H1 (cell line): ENCODE measurements at regions not wholly inside any gene's neighbourhood (a gene's known extent, or its start where the extent isn't known, plus 50 kb on each side); places are given as distances from the start of the nearest gene placed in this dataset.

ENCODE experiments used
- CTCF ChIA-PET: fragments of 300-600 bp; sonication (Branson Sonifier 250); formaldehyde crosslinking; loops from one replicate; lab custom pipeline; 2021; ENCODE audit not compliant: partially characterized antibody; lab: Charles Lee
- POLR2A ChIA-PET: fragments of 300-600 bp; sonication (Branson Sonifier 250); formaldehyde crosslinking; loops from one replicate; lab custom pipeline; 2021; ENCODE audit warnings: inconsistent platforms; ENCODE audit not compliant: partially characterized antibody; lab: Charles Lee
- DNase-seq, 2 experiments: peaks; one replicate each; pipeline versions ENCODE4 v3.0.0 to v3.0.0-alpha.2; 2010 to 2022; ENCODE audit warnings: low spot score in 2 of 2, low read depth in 1 of 2, mixed read lengths in 1 of 2
- FAIRE-seq: peaks from 2 replicates; lab custom pipeline; 2011; peaks lifted over from hg19 to GRCh38; lab: Jason Lieb, UNC
- H2AFZ ChIP-seq: 2 replicates; pipeline ENCODE4 v1.8.1; 2012; ENCODE audit warnings: low read length, inconsistent platforms
- H2AK5ac ChIP-seq: 2 replicates; pipeline ENCODE4 v1.6.1; 2013; ENCODE audit warnings: low read depth, low read length
- H2BK120ac ChIP-seq: replicated peaks from 2 replicates; pipeline ENCODE3; 2013; ENCODE audit warnings: low read depth, low read length, inconsistent platforms
- H2BK12ac ChIP-seq: 2 replicates; pipeline ENCODE4 v1.6.1; 2013; ENCODE audit warnings: low read depth, low read length
- H2BK15ac ChIP-seq: 2 replicates; pipeline ENCODE4 v1.6.1; 2013; ENCODE audit warnings: low read length
- H2BK20ac ChIP-seq: 2 replicates; pipeline ENCODE4 v1.6.1; 2013; ENCODE audit warnings: low read length
- H2BK5ac ChIP-seq: 2 replicates; pipeline ENCODE4 v1.6.1; 2013; ENCODE audit warnings: low read depth, low read length
- H3K14ac ChIP-seq: 2 replicates; pipeline ENCODE4 v1.6.1; 2013; ENCODE audit warnings: inconsistent platforms; ENCODE audit not compliant: insufficient read length
- H3K18ac ChIP-seq: 2 replicates; pipeline ENCODE4 v1.6.1; 2013; ENCODE audit warnings: low read length; ENCODE audit errors: extremely low read depth
- H3K23ac ChIP-seq: 2 replicates; pipeline ENCODE4 v1.6.1; 2013; ENCODE audit warnings: inconsistent platforms; ENCODE audit not compliant: insufficient read length
- H3K23me2 ChIP-seq: 2 replicates; pipeline ENCODE4 v1.6.1; 2013; ENCODE audit warnings: low read depth, low read length
- H3K27ac ChIP-seq: 2 replicates; pipeline ENCODE4 v1.6.1; 2011; ENCODE audit warnings: low read depth, low read length, inconsistent platforms
- H3K27me3 ChIP-seq, 4 experiments: replicated peaks in 1 of 4; 1 replicate in 1 of 4; 2 replicates in 3 of 4; pipeline versions ENCODE4 v1.6.1 to v1.8.1; 2011 to 2013; ENCODE audit warnings: low read length in 3 of 4, mild to moderate bottlenecking in 3 of 4, inconsistent platforms in 2 of 4, mixed read lengths in 2 of 4, moderate library complexity in 1 of 4; ENCODE audit not compliant: control insufficient read depth in 3 of 4, insufficient read depth in 3 of 4; ENCODE audit errors: extremely low read depth in 1 of 4
- H3K36me3 ChIP-seq, 4 experiments: 2 replicates each; pipeline versions ENCODE4 v1.6.1 to v1.8.1; 2011 to 2013; ENCODE audit warnings: mild to moderate bottlenecking in 4 of 4, low read length in 3 of 4, moderate library complexity in 2 of 4, control low read depth in 1 of 4, inconsistent platforms in 1 of 4; ENCODE audit not compliant: insufficient read depth in 4 of 4, control insufficient read depth in 2 of 4
- H3K4ac ChIP-seq: replicated peaks from 2 replicates; pipeline ENCODE3; 2013; ENCODE audit warnings: low read length, low read depth, mixed read lengths, inconsistent platforms; ENCODE audit not compliant: insufficient read length
- H3K4me1 ChIP-seq, 4 experiments: replicated peaks in 1 of 4; 1 replicate in 1 of 4; 2 replicates in 3 of 4; pipeline versions ENCODE4 v1.6.1 to v1.8.1; 2011 to 2013; ENCODE audit warnings: low read length in 3 of 4, inconsistent platforms in 2 of 4, mixed read lengths in 1 of 4; ENCODE audit not compliant: insufficient read depth in 4 of 4, control insufficient read depth in 3 of 4
- H3K4me2 ChIP-seq, 2 experiments: 2 replicates each; pipeline versions ENCODE4 v1.6.1 to v1.8.1; 2011 to 2013; ENCODE audit warnings: low read depth in 2 of 2, low read length in 2 of 2, control low read depth in 1 of 2, inconsistent platforms in 1 of 2, mild to moderate bottlenecking in 1 of 2; ENCODE audit not compliant: insufficient read depth in 1 of 2
- H3K4me3 ChIP-seq, 4 experiments: fragments of 200-600, 300-600 bp in 1 of 4; sonication (generic), shearing (Covaris generic), sonication (Bioruptor Twin) in 1 of 4; 2 replicates each; pipeline versions ENCODE4 v1.5.1 to v1.8.1; 2011 to 2016; ENCODE audit warnings: low read length in 4 of 4, low read depth in 3 of 4, control low read depth in 2 of 4, inconsistent platforms in 2 of 4, mild to moderate bottlenecking in 2 of 4, mixed read lengths in 1 of 4, moderate library complexity in 1 of 4; ENCODE audit not compliant: insufficient read depth in 2 of 4; ENCODE audit errors: extremely low read depth in 1 of 4
- H3K56ac ChIP-seq: replicated peaks from 2 replicates; pipeline ENCODE3; 2013; ENCODE audit warnings: low read depth, mild to moderate bottlenecking, mixed read lengths, low read length, inconsistent platforms; ENCODE audit not compliant: insufficient read length
- H3K79me1 ChIP-seq: 2 replicates; pipeline ENCODE4 v1.6.1; 2013; ENCODE audit warnings: low read depth, low read length, control low read depth
- H3K79me2 ChIP-seq, 2 experiments: 2 replicates each; pipeline versions ENCODE4 v1.6.1 to v1.8.1; 2012 to 2013; ENCODE audit warnings: low read length in 2 of 2, mild to moderate bottlenecking in 2 of 2, inconsistent platforms in 1 of 2; ENCODE audit not compliant: insufficient read depth in 2 of 2, control insufficient read depth in 1 of 2
- H3K9ac ChIP-seq, 4 experiments: replicated peaks in 1 of 4; 1 replicate in 1 of 4; 2 replicates in 3 of 4; pipeline versions ENCODE4 v1.6.1 to v1.8.1; 2011 to 2013; ENCODE audit warnings: low read depth in 3 of 4, low read length in 3 of 4, control low read depth in 2 of 4, mild to moderate bottlenecking in 2 of 4, moderate library complexity in 2 of 4, inconsistent platforms in 1 of 4; ENCODE audit errors: extremely low read depth in 1 of 4
- H3K9me3 ChIP-seq, 2 experiments: 2 replicates each; pipeline versions ENCODE4 v1.6.1 to v1.8.1; 2012 to 2013; ENCODE audit warnings: mild to moderate bottlenecking in 2 of 2, moderate library complexity in 2 of 2, control low read depth in 1 of 2, inconsistent platforms in 1 of 2, low read depth in 1 of 2, low read length in 1 of 2, mixed read lengths in 1 of 2; ENCODE audit not compliant: insufficient read depth in 2 of 2
- H4K20me1 ChIP-seq, 2 experiments: replicated peaks in 1 of 2; 2 replicates each; pipeline versions ENCODE3 to v1.8.1; 2011 to 2013; ENCODE audit warnings: inconsistent platforms in 2 of 2, low read length in 2 of 2, mild to moderate bottlenecking in 1 of 2; ENCODE audit not compliant: insufficient read depth in 2 of 2, control insufficient read depth in 1 of 2
- H4K5ac ChIP-seq: 2 replicates; pipeline ENCODE4 v1.6.1; 2013; ENCODE audit warnings: low read length, low read depth, mixed read lengths, inconsistent platforms; ENCODE audit not compliant: insufficient read length
- H4K8ac ChIP-seq: 2 replicates; pipeline ENCODE4 v1.8.0; 2013; ENCODE audit warnings: mild to moderate bottlenecking, moderate library complexity, low read length, inconsistent platforms; ENCODE audit not compliant: insufficient read depth; ENCODE audit errors: extremely low read depth
- H4K91ac ChIP-seq: replicated peaks from 2 replicates; pipeline ENCODE3; 2013; ENCODE audit warnings: low read length, mixed read lengths, inconsistent platforms; ENCODE audit not compliant: insufficient read length
- NANOG ChIP-seq: IDR thresholded peaks from 2 replicates; pipeline ENCODE4 v1.6.1; 2011; ENCODE audit warnings: low read length, low read depth, mild to moderate bottlenecking, inconsistent platforms; ENCODE audit not compliant: insufficient read depth, poor library complexity, severe bottlenecking
- WGBS, 2 experiments: shearing (Covaris generic) in 1 of 2; methylation state at CpG; one replicate each; pipeline versions ENCODE4 v1.1.6 to v1.1.7; 2013 to 2015; ENCODE audit warnings: low lambda C conversion rate in 2 of 2, mixed read lengths in 2 of 2, inconsistent platforms in 1 of 2, low coverage in 1 of 2, missing lambda C conversion rate in 1 of 2; ENCODE audit not compliant: insufficient replicate concordance in 2 of 2, insufficient coverage in 1 of 2, insufficient read length in 1 of 2; ENCODE audit errors: extremely low coverage in 1 of 2, missing lambda C conversion rate in 1 of 2; 5-methylcytosine and 5-hydroxymethylcytosine counted together

GRCh38 chr19:41518141-41518540 is 57.8 kb upstream of the CEACAM21 start:
- no peak overlapping the region for H4K5ac ChIP-seq
- H3K23me2 ChIP-seq: no peaks in the 10 kb centered on the region
- no peak overlapping the region for H3K4me3 ChIP-seq
- FAIRE-seq (no peak), DNase-seq (no peak)
- CTCF ChIA-PET: no interaction called here
- H3K56ac ChIP-seq: no peak overlapping the region
- no peak overlapping the region for H2AK5ac ChIP-seq
- H3K23ac ChIP-seq: no peak overlapping the region
- H2BK120ac ChIP-seq: no peak overlapping the region
- H3K14ac ChIP-seq: no peak overlapping the region
- H2BK15ac ChIP-seq: no peak overlapping the region
- H3K79me2 ChIP-seq: no peaks in the 10 kb centered on the region
- H2AFZ ChIP-seq: no peak overlapping the region
- POLR2A ChIA-PET: no interaction called here
- H3K27ac ChIP-seq: no peak overlapping the region
- H4K20me1 ChIP-seq: no peaks in the 10 kb centered on the region
- no peaks in the 10 kb centered on the region for H3K36me3 ChIP-seq
- peaks cover 0 to 22% (median 11%) of the 10 kb centered on the region in 4 experiments; a peak in 6 of 7 replicates for H3K27me3 ChIP-seq
- H4K8ac ChIP-seq: no peak overlapping the region
- no peak overlapping the region for H2BK20ac ChIP-seq
- no peak overlapping the region for H3K4ac ChIP-seq
- H3K79me1 ChIP-seq: no peaks in the 10 kb centered on the region
- no peak overlapping the region for H2BK12ac ChIP-seq
- H3K4me2 ChIP-seq: no peak overlapping the region
- no peak overlapping the region for H4K91ac ChIP-seq
- no peak overlapping the region for H2BK5ac ChIP-seq
- TF ChIP-seq NANOG: no peak
- H3K9ac ChIP-seq: no peak overlapping the region
- peaks cover 7 to 26% of the 10 kb centered on the region in 2 experiments for H3K9me3 ChIP-seq
- no peak overlapping the region for H3K18ac ChIP-seq
- 75% methylated on average over 3 of the region's 3 CpGs; no CpG with 5 or more reads in 1 of the 2 experiments for WGBS, 2 experiments
- no peaks in the 10 kb centered on the region for H3K4me1 ChIP-seq
